Erythroblast (primary cell): ENCODE measurements at regions not wholly inside any gene's neighbourhood (a gene's known extent, or its start where the extent isn't known, plus 50 kb on each side); places are given as distances from the start of the nearest gene placed in this dataset.

ENCODE experiments used
- GATA1 ChIP-seq: IDR thresholded peaks from 2 replicates; pipeline ENCODE4 v1.6.1; 2011; ENCODE audit warnings: low read depth, mild to moderate bottlenecking, control low read depth, low read length, moderate library complexity
- POLR2A ChIP-seq: IDR thresholded peaks from 2 replicates; pipeline ENCODE4 v1.6.1; 2011; ENCODE audit warnings: mild to moderate bottlenecking, low read length

DNA sequence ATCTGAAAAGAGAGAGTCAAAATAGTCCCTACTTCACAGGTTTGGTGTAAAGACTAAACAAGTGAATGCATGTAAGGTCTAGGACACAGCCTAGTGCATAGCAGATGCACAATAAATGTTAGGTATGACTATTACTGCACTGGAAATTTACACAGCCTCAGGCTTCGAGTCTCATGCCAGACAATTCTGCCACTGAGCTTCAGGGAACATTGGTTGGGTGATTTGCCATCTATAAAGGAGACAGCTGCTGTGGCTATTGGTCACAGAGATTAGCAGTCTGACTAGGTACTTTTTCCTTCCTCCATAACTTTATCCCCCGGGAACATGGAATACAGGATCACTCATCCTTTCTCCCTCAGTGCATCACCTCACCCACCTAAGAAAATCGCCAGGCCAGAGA is 89.2 kb downstream of the FAM124B start:
- TF ChIP-seq POLR2A, result no peak
- TF ChIP-seq GATA1, result no peak
